IPS-20b (cell line): ENCODE measurements at regions not wholly inside any gene's neighbourhood (a gene's known extent, or its start where the extent isn't known, plus 50 kb on each side); places are given as distances from the start of the nearest gene placed in this dataset.
"Not testable (repeated sequence)": the region's sequence is repeated elsewhere in the genome, so short reads cannot be mapped to it uniquely, and the experiment has no call there.

Experiments
- H3K27ac ChIP-seq: one replicate; pipeline ENCODE4 v1.5.1; 2013; ENCODE audit warnings: low read length
- H3K27me3 ChIP-seq: 2 replicates; pipeline ENCODE4 v1.6.1; 2013; ENCODE audit warnings: mild to moderate bottlenecking, low read length, inconsistent platforms; ENCODE audit not compliant: insufficient read depth
- H3K36me3 ChIP-seq: 2 replicates; pipeline ENCODE4 v1.6.1; 2013; ENCODE audit warnings: low read depth, mild to moderate bottlenecking, inconsistent platforms, low read length, moderate library complexity; ENCODE audit not compliant: insufficient read depth
- H3K4me1 ChIP-seq: 2 replicates; pipeline ENCODE4 v1.6.1; 2013; ENCODE audit warnings: mild to moderate bottlenecking, control low read depth, inconsistent platforms, low read length, moderate library complexity; ENCODE audit not compliant: insufficient read depth
- H3K4me3 ChIP-seq: 2 replicates; pipeline ENCODE4 v1.5.1; 2013; ENCODE audit warnings: mild to moderate bottlenecking, low read length, inconsistent platforms
- H3K9ac ChIP-seq: 2 replicates; pipeline ENCODE4 v1.6.1; 2013; ENCODE audit warnings: low read depth, mild to moderate bottlenecking, inconsistent platforms, low read length, moderate library complexity
- H3K9me3 ChIP-seq: 2 replicates; pipeline ENCODE4 v1.6.1; 2013; ENCODE audit warnings: mild to moderate bottlenecking, low read depth, low read length, inconsistent platforms; ENCODE audit not compliant: insufficient read depth

DNA sequence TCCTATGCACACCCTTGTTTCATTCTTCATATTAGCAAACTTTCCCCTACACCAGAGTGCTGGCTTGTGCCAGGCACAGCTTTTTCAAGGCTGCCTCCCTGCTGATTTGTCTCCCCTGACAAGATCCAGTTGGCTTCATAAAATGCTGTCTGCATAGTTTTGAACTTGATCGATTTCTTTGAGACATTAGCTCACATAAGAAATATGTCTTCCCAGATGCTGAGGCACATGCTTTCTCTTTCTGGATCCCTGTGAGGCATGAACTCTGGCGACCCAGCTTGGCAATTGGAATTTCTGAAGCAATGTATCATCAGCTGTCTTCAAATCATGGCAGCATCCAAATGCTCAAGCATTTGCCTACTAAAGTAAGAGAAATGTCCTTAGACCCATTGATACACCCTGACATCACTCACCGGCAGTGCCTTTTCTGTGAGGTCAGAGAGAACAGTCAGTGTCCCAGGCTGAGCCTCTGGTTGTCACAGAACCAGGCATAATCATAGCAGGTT, 616.4 kb upstream of the GHITM start:
- Histone ChIP-seq H3K27ac (no peak overlapping the region), H3K9ac (no peak overlapping the region), H3K9me3 (no peaks in the 10 kb centered on the region), H3K4me1 (no peaks in the 10 kb centered on the region), H3K4me3 (no peak overlapping the region), H3K36me3 (no peaks in the 10 kb centered on the region), H3K27me3 (no peaks in the 10 kb centered on the region)

DNA sequence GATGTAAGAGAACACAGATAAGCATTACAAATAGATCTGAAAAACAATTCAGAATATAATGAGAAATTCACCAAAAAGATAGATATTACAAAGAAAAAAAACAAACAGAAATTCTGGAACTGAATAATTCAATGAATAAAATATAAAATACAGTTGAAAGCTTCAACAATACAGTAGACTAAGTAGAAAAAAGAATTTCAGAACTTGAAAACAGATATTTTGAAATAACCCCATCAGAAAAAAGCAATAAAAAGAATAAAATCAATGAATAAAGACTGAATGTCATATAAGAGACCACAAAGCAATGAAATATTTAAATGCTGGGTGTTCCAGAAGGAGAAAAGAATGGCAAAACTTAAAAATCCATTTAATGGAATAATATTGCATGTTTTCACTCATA, 611.4 kb upstream of the GHITM start:
- no peak overlapping the region for H3K27ac ChIP-seq
- no peak overlapping the region for H3K4me3 ChIP-seq
- H3K9ac ChIP-seq = no peak overlapping the region
- H3K9me3 ChIP-seq = no peaks in the 10 kb centered on the region
- no peaks in the 10 kb centered on the region for H3K27me3 ChIP-seq
- no peaks in the 10 kb centered on the region for H3K36me3 ChIP-seq
- no peaks in the 10 kb centered on the region for H3K4me1 ChIP-seq

DNA sequence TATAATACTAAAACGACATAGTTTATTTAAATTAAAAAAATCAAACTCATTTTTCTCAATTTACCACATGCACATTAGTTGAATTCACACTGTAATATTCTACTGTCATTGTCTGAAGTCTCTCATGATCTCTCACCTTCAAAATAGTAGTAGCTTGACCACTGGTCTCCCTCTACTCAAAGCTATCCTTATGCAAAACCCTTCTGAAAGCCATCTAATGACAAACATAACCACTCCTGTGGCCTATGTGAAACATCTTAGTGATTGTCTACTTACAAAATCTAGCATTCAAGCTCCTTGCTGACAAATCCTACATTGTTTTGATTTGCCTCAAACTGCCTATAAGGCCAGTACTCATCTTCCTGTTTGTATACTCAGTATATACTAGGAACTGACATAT, 606.0 kb upstream of the GHITM start:
- no peaks in the 10 kb centered on the region for H3K27me3 ChIP-seq
- H3K27ac ChIP-seq = no peak overlapping the region
- no peaks in the 10 kb centered on the region for H3K9me3 ChIP-seq
- H3K9ac ChIP-seq = no peak overlapping the region
- no peaks in the 10 kb centered on the region for H3K4me1 ChIP-seq
- no peak overlapping the region for H3K4me3 ChIP-seq
- H3K36me3 ChIP-seq = no peaks in the 10 kb centered on the region

DNA sequence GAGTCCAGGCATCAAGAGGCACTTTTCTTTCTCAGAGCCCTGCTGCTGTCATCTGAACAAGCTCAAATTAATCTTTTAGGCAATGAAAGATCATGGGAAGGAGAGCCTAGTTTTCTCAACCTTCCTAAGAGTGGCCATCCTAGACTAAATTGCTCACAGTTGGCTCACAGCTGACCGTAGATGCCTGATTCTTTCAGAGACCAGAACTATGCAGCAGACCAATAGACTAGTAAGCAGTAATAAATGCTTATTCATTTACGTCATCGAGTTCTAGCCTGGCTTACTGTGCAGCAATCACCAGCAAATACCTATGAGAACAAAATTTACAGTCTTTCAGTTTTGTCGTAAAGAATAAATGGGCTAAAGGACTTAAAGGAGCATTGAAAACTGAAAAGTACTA, 602.9 kb upstream of the GHITM start:
- peaks cover 10% of the 10 kb centered on the region; the same call in 1 of the 2 replicates for H3K4me1 ChIP-seq
- H3K27me3 ChIP-seq = no peaks in the 10 kb centered on the region
- no peaks in the 10 kb centered on the region for H3K36me3 ChIP-seq
- no peak overlapping the region for H3K4me3 ChIP-seq
- H3K9me3 ChIP-seq = no peaks in the 10 kb centered on the region
- no peak overlapping the region for H3K27ac ChIP-seq
- H3K9ac ChIP-seq = no peak overlapping the region

DNA sequence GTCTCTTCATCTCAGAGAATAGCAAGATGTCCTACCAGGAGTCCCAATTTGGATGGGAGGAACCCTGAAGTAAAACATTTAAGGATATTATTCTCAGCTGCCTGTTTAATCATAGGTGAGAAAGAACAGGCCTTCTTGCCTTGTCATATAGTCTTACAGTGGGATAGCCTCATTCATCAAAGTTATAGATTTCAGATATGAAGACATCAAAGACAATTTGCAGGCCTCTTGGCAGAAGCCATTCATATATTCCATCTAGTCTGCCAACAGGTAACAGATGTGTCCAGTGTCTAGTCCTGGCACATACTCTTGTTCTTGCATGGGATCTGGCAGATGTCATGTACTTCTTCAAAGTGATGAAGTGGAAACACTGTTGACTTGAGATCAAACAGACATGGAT, 601.3 kb upstream of the GHITM start:
- H3K27ac ChIP-seq = no peak overlapping the region
- no peaks in the 10 kb centered on the region for H3K36me3 ChIP-seq
- H3K4me3 ChIP-seq = no peak overlapping the region
- no peaks in the 10 kb centered on the region for H3K9me3 ChIP-seq
- no peaks in the 10 kb centered on the region for H3K27me3 ChIP-seq
- H3K4me1 ChIP-seq = peaks cover 14% of the 10 kb centered on the region; the same call in 1 of the 2 replicates
- no peak overlapping the region for H3K9ac ChIP-seq

DNA sequence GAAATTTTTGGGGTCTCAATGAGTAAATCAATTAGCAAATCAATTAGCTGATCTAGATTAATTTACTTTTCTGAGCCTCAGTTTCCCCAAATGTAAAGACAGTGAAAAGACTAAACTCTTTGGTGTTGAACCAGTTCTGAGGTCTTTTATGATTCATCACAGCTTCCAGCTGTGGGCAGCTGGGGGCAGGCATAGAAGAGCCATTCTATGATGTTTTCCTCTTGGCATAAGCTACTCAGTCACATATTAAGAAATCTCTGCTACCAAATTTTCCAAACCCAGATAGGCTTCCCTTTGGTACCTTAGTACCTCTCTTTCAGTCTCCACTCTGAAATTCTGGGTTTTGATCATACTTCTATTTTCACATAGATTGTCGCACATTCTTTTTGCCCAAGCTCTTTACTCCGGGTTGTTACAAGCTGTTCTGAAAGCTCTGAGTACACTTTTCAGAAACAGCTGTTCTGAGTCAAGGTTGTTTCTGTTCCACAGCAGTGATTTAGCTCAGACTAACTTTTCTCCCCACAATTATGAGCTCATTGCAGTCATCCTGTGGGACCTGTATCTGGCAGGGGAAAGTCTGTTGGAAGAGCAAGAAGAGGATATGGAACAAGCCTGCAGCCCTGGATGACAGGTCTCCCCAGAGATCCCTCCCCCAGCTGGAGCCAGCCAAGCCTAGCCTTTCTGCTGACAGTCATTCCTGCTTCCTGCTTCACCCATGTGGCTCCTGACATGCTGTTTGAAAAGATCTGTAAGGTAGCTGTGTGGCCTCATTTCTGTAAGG, 599.6 kb upstream of the GHITM start:
- H3K36me3 ChIP-seq = no peaks in the 10 kb centered on the region
- no peak overlapping the region for H3K4me3 ChIP-seq
- no peaks in the 10 kb centered on the region for H3K27me3 ChIP-seq
- peaks cover 23% of the 10 kb centered on the region; the same call in 1 of the 2 replicates for H3K4me1 ChIP-seq
- H3K9ac ChIP-seq = no peak overlapping the region
- no peaks in the 10 kb centered on the region for H3K9me3 ChIP-seq
- H3K27ac ChIP-seq = no peak overlapping the region

DNA sequence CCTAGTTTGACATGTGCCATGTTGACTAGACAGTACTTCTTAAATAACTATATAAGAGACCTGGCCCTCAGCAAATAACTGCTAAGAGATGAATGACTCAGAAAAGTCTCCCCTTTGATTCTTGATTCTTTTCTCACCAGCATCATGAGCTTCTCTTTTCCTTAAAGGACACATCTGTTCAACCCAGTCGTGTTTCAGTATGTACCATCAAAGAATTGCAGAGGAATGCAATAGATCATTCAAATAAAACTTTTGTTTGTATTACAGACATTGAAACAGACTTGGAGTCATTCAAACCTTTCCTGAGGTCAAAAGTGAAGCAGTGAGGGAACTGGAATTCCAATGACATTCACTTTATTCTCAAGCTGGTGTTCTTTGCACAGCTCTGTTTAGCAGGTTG, 598.3 kb upstream of the GHITM start:
- Histone ChIP-seq H3K36me3 (no peaks in the 10 kb centered on the region), H3K27me3 (no peaks in the 10 kb centered on the region), H3K9ac (no peak overlapping the region), H3K9me3 (no peaks in the 10 kb centered on the region), H3K4me1 (peaks cover 23% of the 10 kb centered on the region; the same call in 1 of the 2 replicates), H3K27ac (no peak overlapping the region), H3K4me3 (no peak overlapping the region)

DNA sequence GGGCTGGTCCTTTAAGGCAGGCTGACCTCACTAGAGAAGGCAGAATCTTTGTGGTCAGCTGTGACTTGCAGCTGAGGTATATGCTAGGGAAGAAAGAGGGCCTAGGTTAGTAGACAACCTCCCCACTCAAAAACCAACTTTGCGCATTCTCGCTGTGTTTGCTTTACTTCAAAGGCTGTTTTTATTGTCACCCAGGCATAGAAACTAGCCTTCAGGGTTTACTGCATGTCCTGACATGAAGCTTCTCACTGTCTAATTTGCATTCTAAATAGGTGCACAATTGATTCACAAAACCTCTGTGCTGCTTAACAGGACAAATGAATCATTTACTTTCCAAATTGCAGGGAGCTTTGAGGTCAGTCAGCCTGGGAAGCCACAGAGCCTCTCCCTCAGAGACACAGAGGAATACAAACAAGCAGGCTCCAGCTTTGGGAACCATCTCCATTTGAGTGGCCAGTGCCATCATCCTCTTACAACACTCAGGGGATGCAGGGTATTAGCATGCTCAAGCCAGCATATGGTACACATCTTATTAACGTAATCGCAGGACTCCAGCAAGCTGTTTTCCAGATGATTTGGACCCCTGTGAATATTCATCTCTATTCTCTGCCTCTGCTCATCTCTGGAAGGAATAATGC, 596.4 kb upstream of the GHITM start:
- H3K9ac ChIP-seq = no peak overlapping the region
- H3K9me3 ChIP-seq = no peaks in the 10 kb centered on the region
- H3K27ac ChIP-seq = no peak overlapping the region
- H3K4me1 ChIP-seq = peaks cover 23% of the 10 kb centered on the region; the same call in 1 of the 2 replicates
- H3K27me3 ChIP-seq = no peaks in the 10 kb centered on the region
- H3K4me3 ChIP-seq = no peak overlapping the region
- H3K36me3 ChIP-seq = no peaks in the 10 kb centered on the region

DNA sequence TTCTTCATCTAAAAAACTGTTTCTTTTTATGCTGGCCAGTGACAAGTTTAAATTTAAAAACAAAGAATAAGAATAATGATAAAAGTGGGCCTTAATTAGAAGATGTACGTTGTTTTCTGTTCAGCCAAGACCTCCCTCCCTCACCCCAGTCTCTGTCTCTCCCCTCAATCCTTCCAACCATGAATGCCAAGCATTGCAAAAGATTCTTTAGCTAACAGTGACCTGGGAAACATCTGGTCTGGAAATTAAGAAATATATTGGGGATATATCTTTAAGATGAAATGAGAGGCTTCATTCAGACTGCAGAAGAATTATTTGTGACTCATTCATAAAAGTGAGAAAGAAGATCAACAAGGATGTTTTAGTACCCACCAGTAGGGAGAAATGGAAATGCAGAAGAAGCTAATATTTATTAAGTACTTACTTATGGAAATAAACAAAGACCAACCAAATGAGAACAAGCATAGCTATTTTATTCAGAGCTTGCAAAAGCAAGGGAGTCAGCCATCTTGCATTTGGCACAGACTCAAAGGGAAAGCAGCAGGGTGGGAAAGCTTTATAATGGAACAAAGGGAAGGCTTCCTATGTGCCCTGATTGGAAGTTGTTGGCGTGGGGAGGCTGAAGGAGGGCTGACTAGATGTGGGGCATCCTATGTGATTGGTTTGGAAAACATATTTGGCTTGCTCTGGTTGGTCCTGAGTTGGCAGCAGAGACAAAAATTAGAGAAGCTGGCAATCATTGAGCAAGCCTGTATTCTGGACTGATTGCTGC, 595.4 kb upstream of the GHITM start:
- no peaks in the 10 kb centered on the region for H3K27me3 ChIP-seq
- no peaks in the 10 kb centered on the region for H3K9me3 ChIP-seq
- H3K4me3 ChIP-seq = no peak overlapping the region
- no peaks in the 10 kb centered on the region for H3K36me3 ChIP-seq
- H3K27ac ChIP-seq = no peak overlapping the region
- no peak overlapping the region for H3K9ac ChIP-seq
- peaks cover 23% of the 10 kb centered on the region; the same call in 1 of the 2 replicates for H3K4me1 ChIP-seq

DNA sequence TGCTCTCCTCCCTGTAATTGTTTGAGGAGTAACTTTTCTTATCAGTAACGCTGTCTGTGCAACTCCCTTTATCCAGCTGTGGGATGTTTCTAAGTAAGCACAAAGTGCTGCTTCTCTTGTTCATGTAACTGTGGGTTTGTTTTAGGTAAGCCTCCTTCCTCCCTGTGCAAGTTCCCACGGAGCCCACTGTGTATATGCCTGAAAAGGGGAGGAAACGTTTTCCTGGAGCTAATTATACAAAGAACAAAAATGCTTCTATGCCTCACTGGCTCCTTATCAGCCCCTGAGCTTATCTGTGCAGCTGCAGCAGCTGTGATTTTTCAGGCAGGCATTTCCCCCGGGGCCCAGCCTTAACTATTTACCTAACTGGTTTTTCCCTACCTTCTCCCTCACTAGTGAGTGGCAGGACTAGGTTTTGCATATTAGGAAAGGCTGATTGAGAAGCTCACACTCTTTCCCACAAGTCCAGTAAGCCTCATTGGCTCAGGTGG, 593.4 kb upstream of the GHITM start:
- Histone ChIP-seq H3K4me1 (peaks cover 13% of the 10 kb centered on the region; the same call in 1 of the 2 replicates), H3K27ac (no peak overlapping the region), H3K9ac (no peak overlapping the region), H3K27me3 (no peaks in the 10 kb centered on the region), H3K36me3 (no peaks in the 10 kb centered on the region), H3K4me3 (no peak overlapping the region), H3K9me3 (no peaks in the 10 kb centered on the region)

DNA sequence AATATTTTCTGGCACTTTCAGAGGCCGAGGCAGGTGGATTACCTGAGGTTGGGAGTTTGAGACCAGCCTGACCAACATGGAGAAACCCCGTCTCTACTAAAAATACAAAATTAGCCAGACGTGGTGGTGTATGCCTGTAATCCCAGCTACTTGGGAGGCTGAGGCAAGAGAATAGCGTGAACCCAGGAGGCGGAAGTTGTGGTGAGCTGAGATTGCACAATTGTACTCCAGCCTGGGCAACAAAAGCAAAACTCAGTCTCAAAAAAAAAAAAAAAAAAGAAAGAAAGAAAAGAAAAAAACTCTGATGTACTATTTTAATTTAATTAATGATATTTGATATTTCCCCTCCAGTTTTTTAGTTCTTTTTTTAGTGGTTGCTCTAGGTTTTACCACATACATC, 588.1 kb upstream of the GHITM start:
- not testable (repeated sequence) for H3K4me3 ChIP-seq, H3K4me1 ChIP-seq, H3K9me3 ChIP-seq, H3K9ac ChIP-seq, H3K27ac ChIP-seq, H3K36me3 ChIP-seq, H3K27me3 ChIP-seq
